ENCODE measurements at regions not wholly inside any gene's neighbourhood (a gene's known extent, or its start where the extent isn't known, plus 50 kb on each side); places are given as distances from the start of the nearest gene placed in this dataset.

DNA sequence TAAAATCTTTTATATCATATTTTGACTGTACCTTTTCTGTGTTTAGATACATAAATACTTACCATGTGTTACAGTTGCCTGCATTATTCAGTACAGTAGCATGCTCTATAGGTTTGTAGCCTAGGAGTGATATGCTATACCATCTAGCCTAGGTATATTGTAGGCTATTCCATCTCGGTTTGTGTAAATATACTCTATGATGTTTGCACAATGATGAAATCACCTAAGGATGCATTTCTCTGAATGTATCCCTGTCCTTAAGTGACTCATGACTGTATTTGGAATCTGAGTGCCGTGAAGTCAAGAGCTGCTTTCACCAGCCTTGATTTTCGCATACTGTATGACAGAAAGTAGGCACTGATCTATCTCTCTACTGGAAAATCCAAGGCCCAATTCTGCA lies 129.9 kb downstream of the UTRN start (continued):
- TF ChIP-seq, protein P1, sequence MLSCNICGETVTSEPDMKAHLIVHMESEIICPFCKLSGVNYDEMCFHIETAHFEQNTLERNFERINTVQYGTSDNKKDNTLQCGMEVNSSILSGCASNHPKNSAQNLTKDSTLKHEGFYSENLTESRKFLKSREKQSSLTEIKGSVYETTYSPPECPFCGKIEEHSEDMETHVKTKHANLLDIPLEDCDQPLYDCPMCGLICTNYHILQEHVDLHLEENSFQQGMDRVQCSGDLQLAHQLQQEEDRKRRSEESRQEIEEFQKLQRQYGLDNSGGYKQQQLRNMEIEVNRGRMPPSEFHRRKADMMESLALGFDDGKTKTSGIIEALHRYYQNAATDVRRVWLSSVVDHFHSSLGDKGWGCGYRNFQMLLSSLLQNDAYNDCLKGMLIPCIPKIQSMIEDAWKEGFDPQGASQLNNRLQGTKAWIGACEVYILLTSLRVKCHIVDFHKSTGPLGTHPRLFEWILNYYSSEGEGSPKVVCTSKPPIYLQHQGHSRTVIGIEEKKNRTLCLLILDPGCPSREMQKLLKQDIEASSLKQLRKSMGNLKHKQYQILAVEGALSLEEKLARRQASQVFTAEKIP (CRISPR knock-in tag; IDR thresholded peaks at IDR 0.05; ENCODE audit: borderline replicate concordance) = no peak
- TF ChIP-seq ZNF367 (CRISPR knock-in tag; IDR thresholded peaks at IDR 0.05; ENCODE audit: borderline replicate concordance) (no peak), THAP11 (CRISPR knock-in tag; IDR thresholded peaks at IDR 0.05) (peak; percentile 68; the same call in 1 of the 2 replicates), ZSCAN31 (CRISPR knock-in tag; IDR thresholded peaks at IDR 0.05; ENCODE audit: low read depth) (no peak), ZNF331 (CRISPR knock-in tag; IDR thresholded peaks at IDR 0.05) (peak; percentile 77), POLR2AphosphoS5 (IDR thresholded peaks at IDR 0.05; ENCODE audit: low read depth, low read length) (no peak), FIP1L1 (IDR thresholded peaks at IDR 0.05; ENCODE audit: borderline replicate concordance, insufficient read depth, low read depth, low read length) (no peak), ZNF773 (CRISPR knock-in tag; IDR thresholded peaks at IDR 0.05; ENCODE audit: borderline replicate concordance) (no peak), TP53 (CRISPR knock-in tag; conservative IDR thresholded peaks at IDR 0.05) (peak; percentile 49; the same call in 1 of the 2 replicates), MXI1 (IDR thresholded peaks at IDR 0.05; ENCODE audit: borderline replicate concordance, low read depth, low read length) (peak; percentile 20; the same call in 1 of the 3 replicates), ELF1 (CRISPR knock-in tag; IDR thresholded peaks at IDR 0.05) (no peak), HNRNPUL1 (IDR thresholded peaks at IDR 0.05; ENCODE audit: low read depth, low read length) (no peak), TBX2 (CRISPR knock-in tag; IDR thresholded peaks at IDR 0.05; ENCODE audit: borderline replicate concordance) (no peak; the same call in 1 of the 2 replicates)
- TF ChIP-seq, protein P2, sequence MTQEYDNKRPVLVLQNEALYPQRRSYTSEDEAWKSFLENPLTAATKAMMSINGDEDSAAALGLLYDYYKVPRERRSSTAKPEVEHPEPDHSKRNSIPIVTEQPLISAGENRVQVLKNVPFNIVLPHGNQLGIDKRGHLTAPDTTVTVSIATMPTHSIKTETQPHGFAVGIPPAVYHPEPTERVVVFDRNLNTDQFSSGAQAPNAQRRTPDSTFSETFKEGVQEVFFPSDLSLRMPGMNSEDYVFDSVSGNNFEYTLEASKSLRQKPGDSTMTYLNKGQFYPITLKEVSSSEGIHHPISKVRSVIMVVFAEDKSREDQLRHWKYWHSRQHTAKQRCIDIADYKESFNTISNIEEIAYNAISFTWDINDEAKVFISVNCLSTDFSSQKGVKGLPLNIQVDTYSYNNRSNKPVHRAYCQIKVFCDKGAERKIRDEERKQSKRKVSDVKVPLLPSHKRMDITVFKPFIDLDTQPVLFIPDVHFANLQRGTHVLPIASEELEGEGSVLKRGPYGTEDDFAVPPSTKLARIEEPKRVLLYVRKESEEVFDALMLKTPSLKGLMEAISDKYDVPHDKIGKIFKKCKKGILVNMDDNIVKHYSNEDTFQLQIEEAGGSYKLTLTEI (CRISPR knock-in tag; conservative IDR thresholded peaks at IDR 0.05) = no peak
- TF ChIP-seq, protein P3, sequence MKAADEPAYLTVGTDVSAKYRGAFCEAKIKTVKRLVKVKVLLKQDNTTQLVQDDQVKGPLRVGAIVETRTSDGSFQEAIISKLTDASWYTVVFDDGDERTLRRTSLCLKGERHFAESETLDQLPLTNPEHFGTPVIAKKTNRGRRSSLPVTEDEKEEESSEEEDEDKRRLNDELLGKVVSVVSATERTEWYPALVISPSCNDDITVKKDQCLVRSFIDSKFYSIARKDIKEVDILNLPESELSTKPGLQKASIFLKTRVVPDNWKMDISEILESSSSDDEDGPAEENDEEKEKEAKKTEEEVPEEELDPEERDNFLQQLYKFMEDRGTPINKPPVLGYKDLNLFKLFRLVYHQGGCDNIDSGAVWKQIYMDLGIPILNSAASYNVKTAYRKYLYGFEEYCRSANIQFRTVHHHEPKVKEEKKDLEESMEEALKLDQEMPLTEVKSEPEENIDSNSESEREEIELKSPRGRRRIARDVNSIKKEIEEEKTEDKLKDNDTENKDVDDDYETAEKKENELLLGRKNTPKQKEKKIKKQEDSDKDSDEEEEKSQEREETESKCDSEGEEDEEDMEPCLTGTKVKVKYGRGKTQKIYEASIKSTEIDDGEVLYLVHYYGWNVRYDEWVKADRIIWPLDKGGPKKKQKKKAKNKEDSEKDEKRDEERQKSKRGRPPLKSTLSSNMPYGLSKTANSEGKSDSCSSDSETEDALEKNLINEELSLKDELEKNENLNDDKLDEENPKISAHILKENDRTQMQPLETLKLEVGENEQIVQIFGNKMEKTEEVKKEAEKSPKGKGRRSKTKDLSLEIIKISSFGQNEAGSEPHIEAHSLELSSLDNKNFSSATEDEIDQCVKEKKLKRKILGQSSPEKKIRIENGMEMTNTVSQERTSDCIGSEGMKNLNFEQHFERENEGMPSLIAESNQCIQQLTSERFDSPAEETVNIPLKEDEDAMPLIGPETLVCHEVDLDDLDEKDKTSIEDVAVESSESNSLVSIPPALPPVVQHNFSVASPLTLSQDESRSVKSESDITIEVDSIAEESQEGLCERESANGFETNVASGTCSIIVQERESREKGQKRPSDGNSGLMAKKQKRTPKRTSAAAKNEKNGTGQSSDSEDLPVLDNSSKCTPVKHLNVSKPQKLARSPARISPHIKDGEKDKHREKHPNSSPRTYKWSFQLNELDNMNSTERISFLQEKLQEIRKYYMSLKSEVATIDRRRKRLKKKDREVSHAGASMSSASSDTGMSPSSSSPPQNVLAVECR (CRISPR knock-in tag; IDR thresholded peaks at IDR 0.05; ENCODE audit: borderline replicate concordance) = no peak; the same call in 1 of the 2 replicates
- TF ChIP-seq, protein P4, sequence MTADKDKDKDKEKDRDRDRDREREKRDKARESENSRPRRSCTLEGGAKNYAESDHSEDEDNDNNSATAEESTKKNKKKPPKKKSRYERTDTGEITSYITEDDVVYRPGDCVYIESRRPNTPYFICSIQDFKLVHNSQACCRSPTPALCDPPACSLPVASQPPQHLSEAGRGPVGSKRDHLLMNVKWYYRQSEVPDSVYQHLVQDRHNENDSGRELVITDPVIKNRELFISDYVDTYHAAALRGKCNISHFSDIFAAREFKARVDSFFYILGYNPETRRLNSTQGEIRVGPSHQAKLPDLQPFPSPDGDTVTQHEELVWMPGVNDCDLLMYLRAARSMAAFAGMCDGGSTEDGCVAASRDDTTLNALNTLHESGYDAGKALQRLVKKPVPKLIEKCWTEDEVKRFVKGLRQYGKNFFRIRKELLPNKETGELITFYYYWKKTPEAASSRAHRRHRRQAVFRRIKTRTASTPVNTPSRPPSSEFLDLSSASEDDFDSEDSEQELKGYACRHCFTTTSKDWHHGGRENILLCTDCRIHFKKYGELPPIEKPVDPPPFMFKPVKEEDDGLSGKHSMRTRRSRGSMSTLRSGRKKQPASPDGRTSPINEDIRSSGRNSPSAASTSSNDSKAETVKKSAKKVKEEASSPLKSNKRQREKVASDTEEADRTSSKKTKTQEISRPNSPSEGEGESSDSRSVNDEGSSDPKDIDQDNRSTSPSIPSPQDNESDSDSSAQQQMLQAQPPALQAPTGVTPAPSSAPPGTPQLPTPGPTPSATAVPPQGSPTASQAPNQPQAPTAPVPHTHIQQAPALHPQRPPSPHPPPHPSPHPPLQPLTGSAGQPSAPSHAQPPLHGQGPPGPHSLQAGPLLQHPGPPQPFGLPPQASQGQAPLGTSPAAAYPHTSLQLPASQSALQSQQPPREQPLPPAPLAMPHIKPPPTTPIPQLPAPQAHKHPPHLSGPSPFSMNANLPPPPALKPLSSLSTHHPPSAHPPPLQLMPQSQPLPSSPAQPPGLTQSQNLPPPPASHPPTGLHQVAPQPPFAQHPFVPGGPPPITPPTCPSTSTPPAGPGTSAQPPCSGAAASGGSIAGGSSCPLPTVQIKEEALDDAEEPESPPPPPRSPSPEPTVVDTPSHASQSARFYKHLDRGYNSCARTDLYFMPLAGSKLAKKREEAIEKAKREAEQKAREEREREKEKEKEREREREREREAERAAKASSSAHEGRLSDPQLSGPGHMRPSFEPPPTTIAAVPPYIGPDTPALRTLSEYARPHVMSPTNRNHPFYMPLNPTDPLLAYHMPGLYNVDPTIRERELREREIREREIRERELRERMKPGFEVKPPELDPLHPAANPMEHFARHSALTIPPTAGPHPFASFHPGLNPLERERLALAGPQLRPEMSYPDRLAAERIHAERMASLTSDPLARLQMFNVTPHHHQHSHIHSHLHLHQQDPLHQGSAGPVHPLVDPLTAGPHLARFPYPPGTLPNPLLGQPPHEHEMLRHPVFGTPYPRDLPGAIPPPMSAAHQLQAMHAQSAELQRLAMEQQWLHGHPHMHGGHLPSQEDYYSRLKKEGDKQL (CRISPR knock-in tag; IDR thresholded peaks at IDR 0.05; ENCODE audit: low read depth) = 0 out of 2 replicates have a peak, but pooled peaks have one; percentile 42

Measured in HepG2 (cell line).